Muscle of back (tissue), 3 donors: ENCODE measurements at regions not wholly inside any gene's neighbourhood (a gene's known extent, or its start where the extent isn't known, plus 50 kb on each side); places are given as distances from the start of the nearest gene placed in this dataset.
"Not testable (repeated sequence)": the region's sequence is repeated elsewhere in the genome, so short reads cannot be mapped to it uniquely, and the experiment has no call there.

ENCODE experiments used
- DNase-seq, 3 donors: peaks; one replicate each; pipeline versions ENCODE4 v3.0.0 to v3.0.0-alpha.2; 2013

- DNase-seq, result no peak
Observed at GRCh38 chr12:131356485-131357184, 354.3 kb upstream of the SFSWAP start.

DNA sequence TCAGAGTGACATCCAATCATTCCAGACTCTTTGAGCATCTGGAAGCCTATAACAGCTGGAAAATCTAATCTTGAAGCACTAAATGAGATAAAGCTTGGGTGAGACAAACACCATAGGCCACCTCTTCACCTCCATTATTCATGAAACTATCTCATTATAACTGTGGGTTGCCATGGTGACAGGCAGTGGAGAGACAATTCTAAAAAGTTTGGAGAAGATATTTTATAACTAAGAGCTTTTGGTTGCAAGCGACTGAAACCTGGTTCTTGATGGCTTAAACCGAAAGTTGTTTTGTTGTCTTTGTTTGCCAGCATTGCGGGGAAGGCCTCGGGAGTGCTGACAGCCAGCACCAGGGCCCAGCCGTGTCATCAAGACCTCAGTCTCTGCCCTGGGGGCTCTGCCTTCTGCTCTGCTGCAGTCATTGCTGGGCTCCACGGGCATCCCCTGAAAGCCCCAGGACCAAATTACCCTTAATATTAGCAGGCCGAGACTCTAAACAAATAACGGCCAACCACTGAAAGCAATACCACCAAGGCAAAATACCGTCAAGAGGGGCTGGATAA, 353.6 kb upstream of the SFSWAP start:
- DNase-seq, result no peak

DNA sequence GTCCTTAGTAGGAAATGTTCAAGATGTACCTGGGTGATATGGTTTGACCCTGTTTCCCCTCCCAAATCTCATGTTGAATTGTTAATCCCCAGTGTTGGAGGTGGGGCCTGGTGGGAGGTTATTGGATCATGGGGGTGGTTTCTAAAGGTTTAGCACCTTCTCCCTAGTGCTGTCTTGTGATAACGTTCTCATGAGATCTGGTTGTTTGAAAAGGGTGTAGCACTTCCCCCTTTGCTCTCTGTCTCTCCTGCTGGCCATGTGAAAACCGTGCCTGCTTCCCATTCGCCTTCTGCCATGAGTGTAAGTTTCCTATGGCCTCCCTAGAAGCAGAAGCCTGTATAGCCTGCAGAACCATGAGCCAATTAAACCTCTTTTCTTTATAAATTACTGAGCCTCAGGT, 353.0 kb upstream of the SFSWAP start:
- no peak for DNase-seq

GRCh38 chr12:131362291-131363211, 348.3 kb upstream of the SFSWAP start:
- no peak for DNase-seq

DNA sequence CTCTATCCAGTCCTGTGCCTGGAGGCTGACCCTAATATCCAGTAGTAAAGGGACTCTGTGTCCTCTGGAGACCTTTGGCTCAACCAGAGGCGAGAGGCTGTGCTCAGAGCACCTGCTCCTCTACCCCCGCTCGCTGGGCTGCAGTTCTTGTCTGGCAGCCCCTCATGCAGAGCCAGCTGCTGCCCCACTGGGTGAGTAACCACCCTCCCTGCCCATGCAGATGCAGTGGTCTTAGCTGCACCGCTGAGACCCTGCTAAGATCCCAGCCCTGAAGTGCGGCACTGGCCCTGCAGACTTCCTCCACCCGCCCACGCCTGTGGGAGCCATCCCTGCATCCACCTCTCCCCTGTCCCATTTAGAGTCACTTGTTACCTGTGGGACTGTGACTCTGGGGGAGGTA, 347.5 kb upstream of the SFSWAP start:
- no peak for DNase-seq

DNA sequence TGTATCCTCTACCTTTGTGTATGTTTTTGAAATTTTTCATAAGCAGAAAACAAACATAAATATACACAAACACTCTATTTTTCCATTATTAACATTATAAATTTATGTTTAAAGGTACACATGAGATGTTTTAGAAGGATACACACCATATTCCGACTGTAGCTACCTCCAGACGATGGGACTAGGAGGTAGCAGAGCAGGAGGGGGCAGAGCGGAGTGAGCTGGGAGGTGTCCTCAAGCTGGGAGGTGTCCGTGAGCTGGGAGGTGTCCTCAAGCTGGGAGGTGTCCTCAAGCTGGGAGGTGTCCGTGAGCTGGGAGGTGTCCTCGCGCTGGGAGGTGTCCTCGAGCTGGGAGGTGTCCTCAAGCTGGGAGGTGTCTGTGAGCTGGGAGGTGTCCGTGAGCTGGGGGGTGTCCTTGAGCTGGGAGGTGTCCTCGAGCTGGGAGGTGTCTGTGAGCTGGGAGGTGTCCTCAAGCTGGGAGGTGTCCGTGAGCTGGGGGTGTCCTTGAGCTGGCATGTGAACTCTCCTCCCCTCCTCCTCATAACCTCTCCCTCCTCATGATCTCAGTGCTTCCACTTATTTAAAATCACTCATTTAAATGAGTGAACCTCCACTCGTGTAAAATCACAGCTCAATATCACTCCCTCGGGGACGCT, 346.9 kb upstream of the SFSWAP start:
- DNase-seq, result no peak

- no peak for DNase-seq
Observed at GRCh38 chr12:131364903-131365820, 345.7 kb upstream of the SFSWAP start.

DNA sequence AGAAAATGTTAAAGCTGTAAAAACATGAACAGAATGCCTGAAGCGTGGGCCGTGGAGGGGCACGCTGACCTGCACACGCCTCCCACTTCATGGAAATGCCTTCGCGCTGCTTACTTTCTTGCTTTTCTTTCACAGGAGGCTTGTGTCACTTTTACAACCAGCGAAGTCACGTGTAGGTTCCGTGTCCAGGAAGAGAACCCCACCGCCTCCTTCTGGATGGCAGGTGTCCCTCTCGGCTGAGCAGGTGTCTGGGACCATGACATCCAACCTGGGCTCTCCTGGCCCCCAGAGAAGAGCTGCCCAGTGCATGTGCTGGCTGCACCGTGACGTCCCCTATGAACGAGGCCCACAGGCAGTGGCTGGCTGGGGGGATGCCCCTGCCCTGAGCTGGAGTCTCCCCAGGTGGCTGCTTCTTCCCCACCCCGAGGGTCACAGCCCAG, 345.0 kb upstream of the SFSWAP start:
- no peak for DNase-seq

DNA sequence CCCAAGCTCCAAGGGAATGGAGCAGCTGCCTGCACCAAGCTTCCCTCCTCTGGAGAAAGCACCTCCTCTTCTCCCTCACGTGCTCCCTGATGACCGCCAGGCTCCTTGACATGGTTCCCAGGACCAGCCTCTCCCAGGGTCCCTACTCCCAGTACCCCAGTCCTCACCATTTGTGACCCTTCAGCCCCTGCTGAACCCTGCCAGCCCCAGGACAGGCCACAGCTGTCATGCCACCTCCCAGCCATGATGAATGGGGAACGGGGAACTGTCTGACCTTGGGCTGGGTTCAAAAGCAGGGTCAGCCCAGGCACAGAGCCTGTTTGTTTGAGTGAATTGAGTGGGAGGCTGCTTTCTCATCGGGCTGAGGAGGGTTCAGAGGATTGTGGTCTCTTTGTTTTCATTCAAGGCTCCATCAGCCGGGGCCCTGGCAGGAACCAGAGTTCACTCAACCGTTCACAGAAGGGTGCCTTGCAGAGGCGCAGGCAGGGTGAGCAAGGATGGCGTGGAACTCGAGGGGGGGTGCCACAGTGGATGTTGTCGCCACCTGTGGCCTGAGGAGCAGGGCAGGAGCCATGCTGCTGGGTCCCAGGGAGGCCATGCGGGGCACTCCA, 344.5 kb upstream of the SFSWAP start:
- DNase-seq, result no peak

DNA sequence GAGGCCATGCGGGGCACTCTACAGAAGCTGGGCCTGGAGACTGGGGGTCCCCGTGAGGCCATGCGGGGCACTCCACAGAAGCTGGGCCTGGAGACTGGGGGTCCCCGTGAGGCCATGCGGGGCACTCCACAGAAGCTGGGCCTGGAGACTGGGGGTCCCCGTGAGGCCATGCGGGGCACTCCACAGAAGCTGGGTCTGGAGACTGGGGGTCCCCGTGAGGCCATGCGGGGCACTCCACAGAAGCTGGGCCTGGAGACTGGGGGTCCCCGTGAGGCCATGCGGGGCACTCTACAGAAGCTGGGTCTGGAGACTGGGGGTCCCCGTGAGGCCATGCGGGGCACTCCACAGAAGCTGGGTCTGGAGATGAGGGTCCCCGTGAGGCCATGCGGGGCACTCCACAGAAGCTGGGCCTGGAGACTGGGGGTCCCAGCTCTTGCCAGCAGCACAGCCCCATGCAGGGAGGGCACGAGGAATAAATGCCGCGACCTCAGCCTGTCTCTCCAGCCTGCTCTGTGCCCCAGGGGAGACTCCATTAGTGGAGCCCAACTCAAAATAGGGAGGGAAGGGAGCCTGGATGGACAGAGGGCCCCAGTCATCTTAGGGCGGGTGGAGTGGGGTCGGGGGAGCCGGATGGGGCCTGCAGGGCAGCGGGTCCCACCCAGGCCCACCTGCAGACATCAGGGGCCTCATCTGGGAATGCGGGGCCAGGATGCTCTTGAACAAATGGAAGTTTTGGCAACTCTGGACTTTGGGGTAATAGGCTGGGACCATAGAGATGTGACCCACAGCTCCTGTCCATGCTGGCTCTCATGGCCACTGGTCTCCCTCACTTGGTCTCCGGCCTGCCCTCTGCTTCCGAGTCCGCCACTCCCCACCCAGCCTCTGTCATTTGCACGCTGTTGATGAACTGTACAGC, 343.6 kb upstream of the SFSWAP start:
- not testable (repeated sequence) for DNase-seq

DNA sequence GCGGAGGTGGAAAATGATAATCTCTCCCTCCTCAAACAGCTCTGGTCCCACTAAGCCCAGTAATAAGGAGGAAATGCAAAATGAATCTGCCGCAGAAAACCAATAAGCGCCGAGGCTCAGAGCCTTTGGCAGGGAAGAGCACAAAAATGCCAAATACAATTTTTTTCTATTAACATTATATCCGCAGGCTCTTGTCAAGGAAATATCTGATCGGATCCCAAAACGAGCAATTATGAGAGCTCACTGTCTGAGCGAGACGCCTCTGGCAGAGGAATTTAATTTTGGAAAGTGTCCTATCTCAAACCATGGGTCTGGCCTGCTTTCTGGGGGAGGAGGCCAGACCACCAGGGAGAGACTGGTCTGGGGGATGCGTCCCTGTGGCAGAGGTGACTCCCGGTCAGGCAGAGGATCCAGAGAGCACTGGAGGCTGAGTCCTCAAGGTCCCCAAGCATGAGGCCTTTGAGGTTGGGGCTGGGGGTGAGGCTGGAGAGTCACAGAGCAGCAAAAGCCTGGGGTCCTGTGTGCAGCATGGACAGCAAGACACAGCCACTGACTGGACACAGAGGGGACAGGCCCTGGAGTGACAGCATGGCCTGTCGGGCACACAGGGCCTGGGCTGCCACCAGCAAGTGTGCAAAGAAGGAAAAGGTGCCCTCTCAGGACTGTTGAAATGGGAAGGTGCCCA, 342.8 kb upstream of the SFSWAP start:
- DNase-seq, result no peak

DNA sequence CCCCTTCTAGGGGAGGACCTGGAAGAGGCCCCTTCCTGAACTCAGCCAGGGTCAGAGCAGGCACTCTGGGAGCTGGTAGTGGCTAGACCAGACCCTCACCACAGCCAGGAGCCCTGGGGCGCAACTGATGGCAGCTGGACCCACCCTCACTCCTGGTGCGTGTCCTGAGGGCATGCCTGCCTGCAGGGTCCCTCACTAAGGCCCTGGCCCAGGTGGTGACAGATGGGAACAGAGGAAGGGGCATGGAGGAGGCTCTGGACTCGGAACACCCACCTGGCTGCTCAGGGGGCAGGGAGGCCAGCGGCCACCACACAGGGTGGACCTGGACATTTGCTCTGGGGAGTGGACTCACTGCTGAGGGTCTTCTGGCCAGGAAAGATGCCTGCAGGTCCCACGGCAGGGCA, 342.2 kb upstream of the SFSWAP start:
- no peak for DNase-seq

DNA sequence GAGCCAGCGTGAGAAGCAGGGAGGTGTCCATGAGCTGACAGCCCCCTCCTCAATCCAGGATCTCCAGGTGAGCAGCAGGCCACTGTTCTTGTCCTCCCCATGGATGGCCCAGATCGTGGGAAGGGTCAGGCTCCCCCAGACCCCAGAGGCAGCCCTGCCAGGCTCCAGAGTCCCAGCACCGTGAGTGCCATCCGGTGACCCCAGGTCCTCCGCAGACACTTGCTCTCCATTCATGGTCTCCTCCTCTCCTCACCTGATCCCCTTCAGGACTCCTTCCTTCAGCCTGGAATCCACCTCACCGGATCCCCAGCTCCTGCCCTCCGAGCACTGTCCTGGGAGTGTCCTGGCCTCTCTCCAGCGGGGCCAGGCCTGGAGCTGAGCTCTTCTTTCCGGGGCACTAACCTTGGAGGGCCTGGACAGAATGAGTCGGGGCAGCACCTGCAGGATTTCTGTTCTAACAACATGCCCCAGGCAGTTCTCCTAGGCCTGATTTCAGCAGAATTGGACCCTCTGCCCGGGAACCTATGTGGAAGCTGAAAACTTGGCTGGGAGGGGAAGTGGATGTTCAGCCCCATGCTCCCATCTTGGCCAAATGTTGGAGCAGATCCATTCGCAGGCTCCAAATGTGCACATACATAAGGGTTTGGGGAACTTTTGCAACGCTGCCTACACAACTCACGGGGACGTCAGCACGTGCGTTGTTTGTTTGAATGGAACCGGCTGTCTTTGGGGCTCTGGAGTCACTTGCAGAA, 341.6 kb upstream of the SFSWAP start:
- DNase-seq, result no peak

DNA sequence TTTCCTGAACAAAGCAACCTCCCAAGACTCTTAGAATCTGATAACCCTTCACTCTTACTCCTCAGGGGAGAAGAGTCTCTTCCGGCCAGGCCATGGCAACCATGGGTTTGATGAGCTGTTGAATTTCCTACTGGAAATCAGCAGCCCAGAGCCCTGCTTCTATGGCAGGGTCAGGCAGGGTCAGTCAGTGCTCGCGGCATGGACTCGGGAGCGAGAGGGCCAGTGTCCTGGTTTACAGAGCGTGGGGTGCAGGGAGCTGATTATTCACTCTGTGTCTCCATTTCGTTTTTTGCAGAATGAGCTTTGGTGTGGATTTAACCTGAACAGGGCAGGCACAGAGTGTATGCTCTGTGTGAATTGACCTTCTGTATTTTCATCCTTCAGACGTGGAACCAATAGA, 340.6 kb upstream of the SFSWAP start:
- no peak for DNase-seq

GRCh38 chr12:131370791-131371347, 340.0 kb upstream of the SFSWAP start:
- DNase-seq, result no peak

DNA sequence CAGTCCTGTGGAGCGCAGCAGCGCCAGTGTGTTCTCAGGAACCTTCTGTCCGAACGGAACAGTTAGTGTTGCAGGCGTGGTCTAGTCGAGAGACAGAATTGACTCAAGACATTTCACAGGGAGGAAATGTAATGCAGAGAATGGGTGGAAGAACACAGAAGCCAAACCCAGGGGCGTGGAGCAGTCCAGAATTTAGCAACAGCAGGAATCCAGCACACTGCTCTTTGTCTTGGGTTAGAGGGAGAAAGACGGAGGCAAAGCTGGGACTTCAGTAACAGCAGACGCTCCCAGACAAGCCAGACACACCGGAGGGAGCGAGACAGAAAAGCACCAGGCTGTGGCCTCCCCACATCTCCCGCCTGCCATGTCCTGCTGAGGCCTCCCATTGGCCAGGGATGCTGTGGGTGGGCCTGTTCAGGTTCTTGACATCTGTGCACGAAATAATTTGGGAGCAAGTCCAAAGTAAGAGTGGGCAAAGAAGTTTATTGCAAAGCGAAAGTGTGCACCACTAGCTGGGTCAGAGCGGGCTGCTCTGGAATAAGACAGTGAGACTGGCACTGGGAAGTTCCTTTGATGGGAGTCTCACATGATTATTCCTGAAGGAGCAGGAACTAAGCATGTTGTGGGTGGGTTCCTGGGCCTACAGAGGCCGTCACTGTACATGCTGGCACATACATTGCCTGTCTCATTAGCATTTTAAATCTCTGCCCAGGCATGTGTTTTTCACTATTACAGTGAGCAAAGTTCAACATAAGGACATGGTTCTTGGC, 339.3 kb upstream of the SFSWAP start:
- DNase-seq, result no peak

- no peak for DNase-seq
Observed at GRCh38 chr12:131372171-131372475, 338.8 kb upstream of the SFSWAP start.
